ENCODE measurements at regions not wholly inside any gene's neighbourhood (a gene's known extent, or its start where the extent isn't known, plus 50 kb on each side); places are given as distances from the start of the nearest gene placed in this dataset.
"Not testable (repeated sequence)": the region's sequence is repeated elsewhere in the genome, so short reads cannot be mapped to it uniquely, and the experiment has no call there.

DNA sequence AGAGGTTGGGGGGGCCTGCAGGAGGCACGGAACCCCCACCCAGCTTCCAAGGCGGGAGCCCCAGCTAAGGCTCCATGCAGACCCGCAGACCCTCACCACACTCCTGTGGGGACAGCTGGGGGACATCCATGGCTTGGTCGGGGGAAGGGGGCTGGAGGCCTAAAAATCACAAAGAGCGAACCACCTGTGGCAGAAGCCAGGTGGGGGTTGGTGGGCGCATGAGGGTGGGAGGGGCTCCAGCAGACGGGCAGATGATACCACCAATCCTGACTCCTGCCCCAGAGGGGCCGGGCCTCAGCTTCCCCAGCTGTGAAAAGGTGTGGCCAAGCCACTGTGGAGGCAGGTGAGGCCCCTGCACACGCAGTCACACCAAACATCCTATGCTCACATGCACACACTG, 111.6 kb downstream of the FAM53A start:
- no peak for DNase-seq

DNA sequence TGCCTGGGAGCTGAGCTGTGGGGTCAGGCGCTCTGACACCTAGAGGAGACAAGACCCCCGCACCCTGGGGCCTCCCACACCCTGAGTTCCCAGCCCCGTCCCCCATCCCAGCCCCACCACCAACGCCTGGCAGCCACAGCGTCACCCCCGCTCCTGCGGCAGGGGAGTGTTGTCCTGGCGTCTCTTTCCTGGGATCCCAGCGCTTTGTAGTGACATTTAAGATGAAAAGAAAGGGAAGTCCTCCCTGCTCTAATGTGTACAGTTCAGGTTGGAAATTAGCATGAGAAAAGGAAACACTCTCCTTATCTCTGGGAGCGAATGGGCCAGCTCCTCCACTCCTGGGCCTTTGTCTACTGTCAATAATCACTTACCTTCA, 112.1 kb downstream of the FAM53A start:
- no peak for DNase-seq

DNA sequence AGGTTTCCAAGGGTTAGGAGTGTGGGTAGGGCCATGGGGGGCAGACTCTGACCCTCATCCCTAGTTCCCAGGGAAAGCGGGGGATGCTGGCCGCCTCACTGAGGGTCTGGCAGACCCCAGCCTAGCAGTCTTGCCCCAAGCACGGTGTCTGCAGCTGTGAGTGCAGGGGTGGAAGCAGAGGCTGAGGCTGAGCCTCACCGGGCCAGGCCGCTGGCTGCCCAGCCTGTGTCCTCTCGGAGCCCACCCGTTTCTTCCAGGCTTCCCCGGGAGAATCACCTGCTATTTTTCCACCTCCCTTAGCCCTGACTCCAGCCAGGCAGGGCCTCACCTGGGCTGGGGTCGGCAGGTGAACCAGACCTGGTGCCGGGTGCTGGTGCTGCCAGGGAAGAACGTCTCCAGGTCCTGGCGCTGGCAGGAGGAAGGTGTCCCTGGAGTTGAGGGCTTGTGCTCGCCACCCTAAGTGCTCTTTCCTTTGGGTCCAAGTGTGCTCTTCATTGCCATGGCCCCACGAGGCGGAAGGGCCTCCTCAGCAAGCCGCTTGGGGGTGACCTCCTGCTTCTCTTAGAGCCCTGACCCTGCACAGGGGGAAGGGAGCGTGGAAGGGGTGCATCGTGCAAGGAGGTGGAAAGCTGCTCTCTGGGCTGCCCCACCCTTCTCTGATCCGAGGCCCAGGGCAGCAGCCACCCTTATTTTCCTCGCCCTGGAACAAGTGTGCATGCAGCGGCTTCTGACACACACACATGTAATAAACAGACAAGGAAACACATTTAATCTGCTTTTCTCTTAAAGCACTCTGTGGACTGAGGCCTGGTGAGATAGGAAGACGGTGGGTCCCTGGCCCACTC, 112.7 kb downstream of the FAM53A start:
- no peak for DNase-seq

DNA sequence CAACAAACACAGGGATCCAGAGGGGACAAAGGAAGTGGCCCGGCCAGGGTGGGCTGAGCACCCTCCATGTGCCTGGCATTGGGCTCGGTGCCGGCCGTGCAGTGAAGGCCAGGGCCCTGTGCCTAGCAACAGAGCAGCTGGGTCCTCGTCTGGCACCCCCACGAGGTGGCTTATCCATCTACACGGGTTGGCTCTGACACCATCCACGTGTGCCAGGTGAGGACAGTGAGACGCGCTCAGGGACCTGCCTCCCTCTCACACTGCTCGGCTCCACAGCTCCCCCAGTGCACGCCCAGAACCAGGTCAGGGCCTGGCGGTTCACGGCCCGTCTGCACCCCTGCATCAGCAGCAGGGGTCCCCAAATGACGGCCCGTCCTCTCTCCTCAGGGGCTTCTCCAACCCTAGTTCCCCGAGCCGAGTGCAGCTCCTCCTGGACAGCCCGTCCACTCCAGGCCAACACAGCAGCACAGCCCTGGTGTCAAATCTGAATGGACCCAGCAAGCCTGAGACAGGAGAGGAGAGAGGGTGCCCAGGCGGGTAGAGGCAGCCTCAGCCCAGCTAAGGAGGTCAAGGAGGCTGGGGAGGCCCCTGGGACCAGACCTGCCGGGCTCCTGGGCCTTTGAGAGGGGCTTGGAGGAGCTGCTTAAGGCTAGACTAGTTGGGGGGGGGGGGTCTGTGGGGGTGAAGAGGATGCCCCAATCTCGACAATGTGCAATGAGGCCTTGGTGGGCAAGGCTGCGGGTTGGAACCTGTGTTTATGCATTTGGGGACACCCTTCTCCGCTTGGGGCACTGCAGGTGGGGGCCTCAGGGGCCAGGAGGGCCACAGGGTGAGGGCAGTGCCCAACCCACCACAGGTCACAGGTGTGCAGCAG, 113.6 kb downstream of the FAM53A start:
- DNase-seq, result no peak

DNA sequence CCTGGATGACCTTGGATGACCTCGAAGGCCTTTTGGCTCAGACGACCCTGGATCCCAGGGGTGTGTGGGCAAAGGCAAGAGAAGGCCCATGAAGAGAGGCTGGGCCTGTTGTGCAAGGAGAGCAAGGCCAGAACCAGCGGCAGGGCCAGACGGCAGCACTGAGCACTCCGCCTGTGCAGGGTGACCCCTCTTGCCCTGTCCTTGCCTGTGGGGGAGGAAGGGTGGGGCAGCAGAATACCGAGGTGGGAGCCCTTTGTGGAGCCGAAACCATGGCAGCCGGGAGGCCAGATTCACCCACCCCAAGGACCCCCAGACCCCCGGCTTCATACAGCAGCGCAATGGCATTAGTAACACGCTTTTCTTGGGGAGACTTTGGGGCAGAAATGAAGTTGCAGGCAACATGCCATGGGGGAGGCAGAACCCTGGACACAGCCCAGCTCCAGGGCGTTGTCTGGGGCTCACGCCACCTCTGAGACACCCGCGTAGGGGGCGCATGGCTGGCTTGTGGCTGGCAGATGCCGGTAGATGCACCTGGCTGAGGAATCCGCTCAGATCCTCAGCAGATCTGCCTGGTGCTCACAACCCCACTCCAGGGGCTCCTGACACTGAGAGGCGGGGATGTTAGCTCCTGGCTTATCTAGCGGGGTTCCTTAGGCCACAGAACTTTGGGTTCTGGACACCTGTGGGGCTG, 114.5 kb downstream of the FAM53A start:
- DNase-seq, result no peak

DNA sequence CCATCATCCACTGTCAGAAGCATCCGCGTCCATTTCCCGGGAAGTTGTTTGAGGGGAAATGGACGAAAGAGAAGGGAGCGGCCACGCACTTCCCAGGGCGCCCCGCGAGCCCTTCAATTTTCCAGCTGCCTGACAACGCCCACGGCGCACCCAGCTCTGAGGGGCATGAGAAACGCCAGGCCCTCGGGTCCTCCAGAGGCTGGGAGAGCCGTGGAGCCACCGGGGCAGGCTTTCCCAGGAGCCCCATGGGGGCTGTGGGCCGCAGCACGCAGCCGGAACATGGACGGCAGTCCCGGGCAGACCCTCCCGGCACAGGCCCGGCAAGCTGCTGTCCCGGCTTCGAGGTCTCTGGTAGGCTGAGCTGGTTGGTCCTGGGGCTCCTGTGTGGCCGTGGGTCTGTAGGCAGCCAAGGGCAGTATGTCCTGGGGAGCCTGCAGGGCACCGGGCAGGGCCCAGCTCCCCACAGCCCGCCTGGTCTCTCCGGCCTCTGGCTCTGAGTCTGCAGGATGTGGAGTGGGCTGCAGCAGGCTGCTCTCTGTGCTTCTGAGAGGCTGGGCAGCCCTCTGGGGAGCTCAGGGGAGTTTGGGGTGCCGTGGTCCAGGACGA, 115.2 kb downstream of the FAM53A start:
- no peak for DNase-seq

DNA sequence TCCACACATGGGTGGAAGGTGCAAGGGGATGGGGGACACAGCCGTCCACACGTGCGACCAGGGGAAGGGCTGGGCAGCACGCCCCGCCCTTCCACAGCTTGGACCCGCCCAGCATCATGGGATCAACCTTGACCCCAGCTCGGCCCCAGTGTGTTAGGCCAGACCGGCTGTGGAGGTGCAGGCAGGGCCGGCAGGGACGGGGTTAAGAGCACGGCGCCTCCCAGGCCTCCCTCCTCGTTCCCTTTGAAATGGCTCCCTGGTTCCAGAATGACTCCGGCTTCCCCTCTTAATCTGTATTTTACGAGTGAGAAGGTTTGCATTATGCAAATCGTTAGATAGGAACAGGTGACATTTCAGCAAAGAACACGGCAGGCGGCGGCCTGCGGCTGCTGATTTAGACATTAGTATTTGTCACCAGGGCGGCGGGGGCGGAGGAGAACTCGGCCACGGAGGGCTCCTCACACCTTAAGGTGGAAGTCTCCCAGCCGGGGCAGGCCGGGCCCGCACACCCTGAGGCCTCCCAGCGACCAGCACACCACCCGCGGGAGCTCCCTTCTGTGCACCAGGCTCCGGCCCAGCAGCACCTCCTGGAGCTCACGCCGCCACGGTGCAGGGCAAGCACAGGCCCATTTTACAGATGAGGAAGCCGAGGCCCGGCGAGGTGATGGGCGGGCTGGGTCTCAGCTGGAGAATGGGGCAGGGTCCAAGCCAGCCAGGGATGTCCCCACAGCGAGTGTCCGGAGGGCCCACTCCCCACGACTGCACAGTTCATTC, 116.1 kb downstream of the FAM53A start:
- DNase-seq, result no peak

DNA sequence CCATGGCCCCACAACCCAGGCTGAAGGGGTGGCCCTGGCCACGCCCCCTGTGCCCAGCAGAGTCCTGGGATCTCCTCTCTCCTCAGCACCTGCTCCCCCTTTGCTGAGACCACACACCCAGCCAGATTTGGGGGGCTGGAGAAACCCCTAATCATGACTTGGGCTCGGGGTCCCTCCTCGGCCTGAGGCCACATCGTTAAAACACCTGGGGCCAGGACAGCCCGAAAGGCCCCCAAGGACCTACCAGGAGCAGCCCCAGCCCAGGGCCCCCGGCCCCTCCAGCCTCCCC, 116.7 kb downstream of the FAM53A start:
- DNase-seq, result no peak

DNA sequence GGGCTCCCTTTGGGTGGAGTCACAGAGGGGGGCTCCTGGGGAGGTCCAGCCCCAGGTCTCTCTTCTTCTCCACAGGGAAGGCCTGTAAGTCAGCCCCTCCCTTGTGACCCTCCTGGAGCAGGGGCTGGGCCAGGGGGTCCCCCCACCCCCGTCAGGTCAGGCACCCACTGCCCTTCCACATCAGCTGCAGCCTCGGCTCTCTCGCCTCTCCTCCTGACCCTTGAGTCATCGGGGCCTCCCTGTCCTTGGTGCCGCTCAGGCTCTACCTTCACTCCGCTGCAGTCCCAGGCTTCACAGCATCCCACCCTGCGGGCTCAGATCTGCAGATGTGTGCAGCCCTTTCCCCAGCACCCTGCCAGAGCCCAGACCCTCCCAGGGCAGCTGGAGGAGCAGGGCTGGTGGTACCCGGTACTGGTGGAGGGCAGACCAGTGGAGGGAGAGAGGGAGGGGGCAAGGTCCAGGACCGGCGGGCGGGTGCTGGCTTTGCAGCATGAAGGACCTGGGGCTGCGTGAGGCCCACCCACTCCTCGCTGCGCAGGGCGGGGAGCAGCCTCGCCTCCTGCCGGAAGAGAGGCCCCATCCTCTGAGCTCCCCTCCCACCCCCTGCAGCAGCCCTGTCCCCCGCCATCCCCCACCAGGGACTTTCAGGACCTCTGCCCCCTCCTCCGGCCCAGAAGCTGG, 117.1 kb downstream of the FAM53A start:
- DNase-seq, result no peak

DNA sequence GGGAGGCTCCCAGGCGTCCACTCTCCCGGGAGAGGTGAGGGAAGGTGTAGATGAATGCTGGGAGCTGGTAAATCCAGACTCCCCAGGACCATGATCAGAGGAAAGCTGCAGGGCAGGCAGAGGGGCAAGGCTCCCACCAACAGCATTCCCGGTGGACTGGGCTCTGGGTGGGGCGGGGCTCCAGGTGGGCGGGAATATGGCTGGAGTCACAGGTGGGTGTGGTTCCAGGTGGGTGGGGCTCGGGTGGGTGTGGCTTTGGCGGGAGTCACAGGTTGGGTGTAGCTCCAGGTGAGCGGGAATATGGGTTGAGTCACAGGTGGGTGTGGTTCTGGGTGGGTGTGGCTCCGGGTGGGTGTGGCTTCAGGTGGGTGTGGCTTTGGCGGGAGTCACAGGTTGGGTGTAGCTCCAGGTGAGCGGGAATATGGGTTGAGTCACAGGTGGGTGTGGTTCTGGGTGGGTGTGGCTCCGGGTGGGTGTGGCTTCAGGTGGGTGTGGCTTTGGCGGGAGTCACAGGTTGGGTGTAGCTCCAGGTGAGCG, 117.7 kb downstream of the FAM53A start:
- not testable (repeated sequence) for DNase-seq

DNA sequence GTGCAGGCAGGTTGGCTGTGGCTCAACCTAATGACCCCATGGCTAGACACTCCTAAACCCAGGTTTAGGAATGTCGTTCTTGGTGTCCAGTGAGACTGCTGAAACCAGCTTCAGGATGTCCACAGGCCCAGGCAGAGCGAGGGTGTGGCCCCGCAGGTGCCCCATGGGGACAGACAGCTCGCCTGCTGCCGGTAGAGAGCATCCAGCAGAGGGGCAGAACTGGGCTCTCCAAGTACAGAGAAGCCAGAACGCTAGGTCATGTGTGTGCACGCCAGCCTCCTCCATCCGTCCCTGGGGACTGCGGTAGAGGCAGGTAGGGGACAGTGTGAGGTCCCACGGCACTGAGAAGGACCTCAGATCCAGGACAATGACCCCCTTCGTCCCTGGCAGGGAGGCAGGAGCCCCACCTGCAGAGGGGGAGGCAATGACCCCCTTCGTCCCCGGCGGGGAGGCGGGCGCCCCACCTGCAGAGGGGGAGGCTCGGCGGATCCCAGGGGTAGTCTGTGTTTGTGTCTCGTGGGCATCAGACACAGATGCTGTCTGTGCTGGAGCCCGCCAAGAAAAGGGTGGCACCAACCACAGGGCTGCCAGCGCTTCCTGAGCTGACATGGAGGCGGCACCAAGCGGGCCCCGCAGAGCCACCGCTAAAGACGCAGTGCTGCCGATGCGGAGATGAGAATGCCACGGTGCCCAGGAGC, 118.4 kb downstream of the FAM53A start:
- DNase-seq, result no peak

DNA sequence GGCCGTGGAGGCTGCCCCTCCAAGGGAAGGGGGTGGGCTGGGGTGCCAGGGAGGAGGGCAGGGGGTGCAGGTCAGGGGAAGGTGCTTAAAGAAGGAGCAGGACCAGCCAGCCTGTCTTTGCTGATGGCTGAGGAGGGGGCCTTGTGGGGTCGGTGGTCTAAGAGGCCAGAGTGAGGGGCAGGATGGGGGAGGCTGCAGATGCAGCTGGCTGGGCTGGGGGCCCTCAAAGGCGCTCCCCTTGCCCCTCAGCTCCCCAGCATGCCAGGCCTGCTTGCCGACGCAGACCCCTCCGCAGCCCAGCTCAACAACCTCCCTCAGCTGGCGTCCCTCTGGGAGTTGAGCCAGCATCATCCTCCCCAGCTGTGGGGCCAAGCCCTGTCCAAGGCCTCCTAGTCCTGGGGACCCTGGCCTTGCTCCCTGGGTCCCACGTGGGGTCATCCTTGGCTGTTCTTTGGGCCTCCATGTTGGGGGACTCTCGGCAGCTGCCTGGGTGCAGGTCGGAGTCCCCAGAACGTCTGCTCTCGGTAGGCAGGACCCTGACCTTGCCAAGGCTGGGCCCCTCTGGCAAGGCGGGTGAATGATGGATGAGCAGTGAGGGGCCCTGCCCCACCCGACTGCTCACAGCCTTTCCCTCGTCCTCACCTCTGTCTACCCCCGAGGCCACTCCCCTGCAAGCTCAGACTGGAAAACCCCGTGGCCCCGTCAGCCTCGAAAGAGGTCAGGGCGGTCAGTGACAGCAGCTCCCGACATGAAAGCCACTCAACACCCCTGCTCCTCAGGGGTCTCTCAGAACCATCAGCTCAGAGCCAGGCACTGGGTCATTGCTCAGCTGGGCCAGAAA, 119.4 kb downstream of the FAM53A start:
- no peak for DNase-seq

DNA sequence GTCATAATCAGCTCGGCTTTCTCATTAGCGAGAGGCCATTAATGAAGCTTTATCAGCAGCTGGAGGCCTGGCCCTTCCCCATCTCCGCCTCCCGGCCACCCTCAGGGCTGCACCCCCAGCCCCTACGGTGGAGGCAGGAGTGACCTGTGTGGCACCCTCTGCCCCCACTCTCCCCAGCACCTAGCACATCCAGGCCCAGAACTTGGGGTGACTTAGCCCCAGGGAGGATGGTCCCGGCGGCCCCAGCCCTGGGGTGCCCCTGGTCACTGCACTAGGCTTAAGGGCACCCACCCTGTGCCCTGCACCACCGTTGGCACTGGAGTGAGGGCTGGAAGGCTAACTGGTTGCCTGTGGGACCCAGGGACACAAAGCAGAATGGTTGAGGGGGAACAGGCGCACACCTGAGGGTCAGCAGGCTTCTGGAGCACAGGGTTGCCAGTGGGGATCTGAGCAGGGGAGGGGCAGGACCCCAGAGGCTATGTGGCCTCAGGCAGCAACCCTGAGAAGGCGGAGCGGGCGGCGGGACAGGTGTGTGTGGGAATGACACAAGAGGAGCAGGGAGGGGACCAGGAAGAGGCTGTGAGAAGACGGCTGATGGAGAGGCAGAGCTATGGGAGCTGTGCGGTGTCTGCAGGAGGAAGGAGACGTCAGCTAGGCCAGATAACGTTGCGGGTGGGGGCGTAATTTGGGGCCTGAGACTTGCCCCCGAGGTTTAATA, 120.2 kb downstream of the FAM53A start:
- DNase-seq, result no peak

DNA sequence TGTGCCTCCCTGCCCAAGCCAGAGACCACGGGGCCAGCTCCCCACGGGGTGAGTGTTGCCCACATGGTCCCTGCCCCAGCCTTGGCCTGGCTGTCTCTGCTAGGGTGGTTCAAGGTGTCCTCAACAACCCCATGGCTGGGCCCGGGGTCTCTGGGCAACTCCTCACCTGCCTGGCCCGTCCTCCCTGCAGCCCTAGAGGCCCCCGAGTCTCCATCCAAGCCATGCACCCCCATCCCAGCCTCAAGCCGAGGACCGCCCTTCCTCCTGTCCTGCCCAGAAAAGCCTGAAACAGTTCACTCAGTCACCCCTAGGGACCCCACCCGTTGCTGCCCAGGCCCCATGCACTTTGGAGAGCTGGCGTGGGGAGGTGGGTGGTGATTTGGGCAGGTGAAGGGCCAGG, 120.9 kb downstream of the FAM53A start:
- no peak for DNase-seq

DNA sequence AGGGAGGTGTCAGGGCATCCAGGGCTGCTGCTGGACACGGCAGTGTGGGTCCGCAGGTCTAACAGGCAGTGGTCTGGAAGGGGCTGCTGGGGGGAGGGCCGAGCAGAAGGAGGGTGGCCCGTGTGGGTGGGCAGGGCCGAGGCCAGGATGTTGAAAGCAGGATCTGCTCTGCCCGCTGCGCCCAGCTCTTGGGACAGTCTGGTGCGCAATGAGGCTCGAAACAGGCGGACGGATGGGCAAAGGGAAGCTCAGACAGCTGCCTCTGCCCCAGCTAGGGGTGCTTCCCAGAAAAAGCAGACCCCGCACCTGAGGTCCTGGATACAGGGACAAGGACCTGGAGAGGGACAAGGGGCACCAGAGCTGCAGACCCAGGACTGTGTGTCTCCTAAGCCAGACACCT, 121.3 kb downstream of the FAM53A start:
- no peak for DNase-seq

DNA sequence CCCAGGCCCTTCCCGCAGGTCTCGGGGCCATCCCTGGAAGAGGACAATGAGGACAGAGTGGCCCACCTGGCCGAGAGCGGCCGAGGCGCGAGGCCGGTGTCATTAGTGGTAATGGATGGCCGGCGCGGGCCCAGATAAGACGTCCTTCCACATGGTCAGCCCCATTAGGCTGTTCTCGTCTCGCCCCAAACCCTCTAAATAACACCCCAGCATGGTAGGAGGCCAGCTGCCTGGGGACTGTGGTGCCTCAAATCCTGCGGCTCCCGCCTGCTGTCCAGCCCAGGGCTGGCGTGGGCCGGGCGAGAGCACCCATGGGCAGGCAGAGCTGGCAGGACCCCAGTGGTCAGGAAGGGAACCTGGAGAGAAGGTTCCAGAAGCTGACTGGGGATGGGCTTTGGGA, 121.7 kb downstream of the FAM53A start:
- no peak for DNase-seq

DNA sequence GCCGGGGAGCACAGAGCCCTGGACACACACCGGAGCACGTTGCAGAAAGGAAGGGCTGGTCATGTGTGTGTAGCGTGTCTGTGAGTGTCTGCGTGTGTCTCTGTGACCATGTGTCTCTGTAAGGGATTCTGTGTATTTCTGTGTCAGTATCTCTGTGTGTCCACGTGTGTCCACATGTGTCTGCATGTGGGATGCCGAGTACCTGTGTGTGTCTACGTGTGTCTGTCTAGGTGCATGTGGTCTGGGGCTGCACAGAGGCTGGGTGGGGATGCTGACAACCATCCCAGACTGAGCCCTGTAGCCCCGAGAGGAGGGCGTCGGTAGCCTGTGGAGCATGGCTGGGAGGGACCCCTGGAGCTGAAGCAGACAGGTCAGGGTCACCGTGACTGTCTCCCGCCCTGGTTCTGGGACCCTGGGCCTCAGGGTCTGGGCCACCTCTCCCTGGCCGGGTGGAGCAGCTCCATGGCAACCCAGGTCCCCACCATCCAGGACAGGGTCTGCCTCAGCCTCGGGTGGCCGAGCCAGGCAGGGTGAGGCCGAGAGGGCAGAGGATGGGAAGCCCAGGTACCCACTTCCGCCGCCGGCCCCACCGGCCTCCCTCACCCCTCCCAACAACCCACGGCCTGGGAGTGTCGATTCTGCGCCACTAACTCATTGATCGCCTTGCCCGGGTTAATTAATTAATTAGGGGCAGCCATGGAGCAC, 122.7 kb downstream of the FAM53A start:
- no peak for DNase-seq

DNA sequence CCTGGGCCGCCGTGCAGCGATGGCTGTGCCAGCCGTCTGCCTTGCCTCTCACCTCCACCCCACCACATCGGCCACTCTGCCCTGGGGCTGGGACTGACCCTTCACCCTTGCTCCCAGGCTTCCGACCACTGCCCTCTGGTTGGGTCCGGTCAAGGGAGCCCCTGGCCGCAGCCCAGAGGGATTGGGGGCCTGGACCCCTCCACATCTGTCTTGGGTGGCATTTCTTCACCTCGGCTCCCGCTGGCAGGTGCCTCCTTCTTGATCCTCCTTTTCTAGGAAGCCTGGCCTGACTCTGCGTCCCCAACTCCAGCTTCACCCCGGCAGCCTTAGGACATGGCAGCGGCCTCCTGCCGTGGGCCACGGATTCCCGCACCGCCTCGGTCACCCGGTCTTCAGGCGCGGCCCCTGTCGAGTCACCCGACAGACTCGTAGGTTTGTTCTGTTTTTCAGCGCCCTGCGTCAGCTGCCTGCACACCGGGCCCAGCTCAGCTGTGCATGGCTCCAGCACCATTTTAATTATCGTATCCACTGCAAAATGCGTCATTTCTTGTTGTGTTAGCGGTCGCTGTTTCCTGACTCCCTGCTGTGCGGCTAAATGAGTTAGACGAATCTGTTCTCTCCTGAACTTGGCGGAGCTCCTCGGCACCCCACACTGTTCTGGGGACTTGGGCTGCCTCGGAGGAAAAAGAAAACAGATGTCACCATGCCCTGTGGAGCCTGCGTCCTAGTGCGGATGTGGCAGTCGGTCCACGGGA, 124.0 kb downstream of the FAM53A start:
- DNase-seq, result no peak

Data from activated CD8-positive, alpha-beta memory T cell treated with anti-CD3 and anti-CD28 coated beads, Interleukin-2, amount 50 U/mL, for 48 hours (primary cell).